HL-60/S4 treated with retinoic acid at 250 ng/mL for 4 days and 3 days (cell line): ENCODE measurements at regions not wholly inside any gene's neighbourhood (a gene's known extent, or its start where the extent isn't known, plus 50 kb on each side); places are given as distances from the start of the nearest gene placed in this dataset.
"Not testable (repeated sequence)": the region's sequence is repeated elsewhere in the genome, so short reads cannot be mapped to it uniquely, and the experiment has no call there.

ENCODE experiments used
- in situ Hi-C: fragments of 300-500 bp; cut with MboI; formaldehyde crosslinking; loops from 2 replicates; pipeline ENCODE4 v1.7.0; 2022; ENCODE audit warnings: low sequenced_read_pairs

GRCh38 chr9:75455444-75455921, 367.2 kb downstream of the OSTF1 start:
- in situ Hi-C loops, result no loop called here

GRCh38 chr9:75456698-75457097, 368.4 kb downstream of the OSTF1 start:
- in situ Hi-C loops, result no loop called here

- in situ Hi-C loops, result no loop called here
Measured at GRCh38 chr9:75457474-75458011, 369.2 kb downstream of the OSTF1 start.

- in situ Hi-C loops, result not testable (repeated sequence)
Measured at GRCh38 chr9:75459311-75459710, 371.0 kb downstream of the OSTF1 start.

GRCh38 chr9:75461183-75461582, 372.9 kb downstream of the OSTF1 start:
- in situ Hi-C loops, result no loop called here

- in situ Hi-C loops, result no loop called here
Measured at GRCh38 chr9:75462866-75463265, 374.6 kb downstream of the OSTF1 start.

- in situ Hi-C loops, result no loop called here
Measured at GRCh38 chr9:75463871-75464270, 375.6 kb downstream of the OSTF1 start.

- in situ Hi-C loops, result no loop called here
Measured at GRCh38 chr9:75464726-75465125, 376.4 kb downstream of the OSTF1 start.

GRCh38 chr9:75467142-75467541, 378.8 kb downstream of the OSTF1 start:
- in situ Hi-C loops, result no loop called here

GRCh38 chr9:75471549-75472114, 383.3 kb downstream of the OSTF1 start:
- in situ Hi-C loops, result no loop called here

- in situ Hi-C loops, result no loop called here
Measured at GRCh38 chr9:75482566-75482965, 394.3 kb downstream of the OSTF1 start.

GRCh38 chr9:75483636-75484035, 395.3 kb downstream of the OSTF1 start:
- in situ Hi-C loops, result no loop called here

- in situ Hi-C loops, result no loop called here
Measured at GRCh38 chr9:75487856-75488718, 399.8 kb downstream of the OSTF1 start.

- in situ Hi-C loops, result no loop called here
Measured at GRCh38 chr9:75488719-75489110, 400.4 kb downstream of the OSTF1 start.

GRCh38 chr9:75490326-75490725, 400.1 kb upstream of the PCSK5 start:
- in situ Hi-C loops, result no loop called here

- in situ Hi-C loops, result no loop called here
Measured at GRCh38 chr9:75491533-75491932, 398.9 kb upstream of the PCSK5 start.

- in situ Hi-C loops, result no loop called here
Measured at GRCh38 chr9:75499812-75500211, 390.7 kb upstream of the PCSK5 start.

GRCh38 chr9:75500479-75500878, 390.0 kb upstream of the PCSK5 start:
- in situ Hi-C loops, result no loop called here

- in situ Hi-C loops, result not testable (repeated sequence)
Measured at GRCh38 chr9:75500940-75501339, 389.5 kb upstream of the PCSK5 start.

- in situ Hi-C loops, result no loop called here
Measured at GRCh38 chr9:75504721-75505120, 385.8 kb upstream of the PCSK5 start.

GRCh38 chr9:75505654-75506053, 384.8 kb upstream of the PCSK5 start:
- in situ Hi-C loops, result no loop called here

- in situ Hi-C loops, result no loop called here
Measured at GRCh38 chr9:75529463-75529862, 361.0 kb upstream of the PCSK5 start.
